Spleen (tissue), 7 donors: ENCODE measurements at regions not wholly inside any gene's neighbourhood (a gene's known extent, or its start where the extent isn't known, plus 50 kb on each side); places are given as distances from the start of the nearest gene placed in this dataset.
"Not testable (repeated sequence)": the region's sequence is repeated elsewhere in the genome, so short reads cannot be mapped to it uniquely, and the experiment has no call there.

Experiments
- POLR2A ChIP-seq, 3 donors: fragments of 450-650 bp; IDR thresholded peaks; one replicate each; pipeline ENCODE4 v1.5.1; 2017; ENCODE audit warnings: antibody characterized with exemption in 3 of 3, mild to moderate bottlenecking in 1 of 3
- POLR2AphosphoS5 ChIP-seq, 3 donors: sonication (generic); formaldehyde crosslinking; IDR thresholded peaks; one replicate each; pipeline ENCODE4 v1.5.1; 2017; ENCODE audit warnings: antibody characterized with exemption in 3 of 3
- TF ChIP-seq, protein P1 (sequence below), 11 experiments: fragments of 200-600 bp in 7 of 11; fragments of 450-650 bp in 4 of 11; sonication (generic) in 4 of 11; IDR thresholded peaks in 8 of 11; conservative IDR thresholded peaks in 3 of 11; 1 replicate in 7 of 11; 2 replicates in 4 of 11; pipeline versions ENCODE4 v1.4.0 to v1.8.0; 2016 to 2021; ENCODE audit warnings: antibody characterized with exemption in 11 of 11, inconsistent platforms in 4 of 11, mild to moderate bottlenecking in 1 of 11
- donor health status: DM: no; HTN: no; CAD: no; lungs with moderate emphysema.
- donor health status: DM: no; HTN: no; CAD: no.
- donor health status: DM: no; HTN: no; CAD: no.

DNA sequence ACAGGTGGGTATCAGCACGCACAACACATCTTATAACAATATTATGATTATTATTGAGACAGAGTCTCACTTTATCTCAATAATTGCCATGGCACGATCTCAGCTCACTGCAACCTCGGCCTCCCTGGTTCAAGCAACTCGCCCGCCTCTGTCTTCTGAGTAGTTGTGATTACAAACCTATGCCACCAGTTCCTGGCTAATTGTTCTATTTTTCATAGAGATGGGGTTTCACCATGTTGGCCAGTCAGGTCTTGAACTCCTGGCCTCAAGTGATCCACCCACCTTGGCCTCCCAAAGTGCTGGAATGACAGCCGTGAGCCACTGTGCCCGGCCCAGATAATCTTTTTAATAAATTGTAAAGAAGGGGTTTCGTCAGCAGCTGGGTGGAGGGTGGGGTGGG is 4257.0 kb upstream of the OR11H1 start:
- TF ChIP-seq, protein P1, sequence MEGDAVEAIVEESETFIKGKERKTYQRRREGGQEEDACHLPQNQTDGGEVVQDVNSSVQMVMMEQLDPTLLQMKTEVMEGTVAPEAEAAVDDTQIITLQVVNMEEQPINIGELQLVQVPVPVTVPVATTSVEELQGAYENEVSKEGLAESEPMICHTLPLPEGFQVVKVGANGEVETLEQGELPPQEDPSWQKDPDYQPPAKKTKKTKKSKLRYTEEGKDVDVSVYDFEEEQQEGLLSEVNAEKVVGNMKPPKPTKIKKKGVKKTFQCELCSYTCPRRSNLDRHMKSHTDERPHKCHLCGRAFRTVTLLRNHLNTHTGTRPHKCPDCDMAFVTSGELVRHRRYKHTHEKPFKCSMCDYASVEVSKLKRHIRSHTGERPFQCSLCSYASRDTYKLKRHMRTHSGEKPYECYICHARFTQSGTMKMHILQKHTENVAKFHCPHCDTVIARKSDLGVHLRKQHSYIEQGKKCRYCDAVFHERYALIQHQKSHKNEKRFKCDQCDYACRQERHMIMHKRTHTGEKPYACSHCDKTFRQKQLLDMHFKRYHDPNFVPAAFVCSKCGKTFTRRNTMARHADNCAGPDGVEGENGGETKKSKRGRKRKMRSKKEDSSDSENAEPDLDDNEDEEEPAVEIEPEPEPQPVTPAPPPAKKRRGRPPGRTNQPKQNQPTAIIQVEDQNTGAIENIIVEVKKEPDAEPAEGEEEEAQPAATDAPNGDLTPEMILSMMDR (IDR thresholded peaks at IDR 0.05 in 8 of 11, conservative IDR thresholded peaks at IDR 0.05 in 3 of 11): not testable (repeated sequence)
- not testable (repeated sequence) for TF ChIP-seq POLR2AphosphoS5, POLR2A (IDR thresholded peaks at IDR 0.05)
